SK-N-SH treated with all-trans-retinoic acid at 6 μM for 48 hours (cell line): ENCODE measurements at regions not wholly inside any gene's neighbourhood (a gene's known extent, or its start where the extent isn't known, plus 50 kb on each side); places are given as distances from the start of the nearest gene placed in this dataset.

Source experiments
- ATAC-seq: fragments of 200-7000 bp; cut with Tn5 transposase; 3 replicates; pipeline ENCODE4 v1.9.1; 2020; ENCODE audit warnings: mild to moderate bottlenecking, moderate library complexity
- ARNTL ChIP-seq: fragments of 450-650 bp; formaldehyde crosslinking; IDR thresholded peaks from 2 replicates; pipeline ENCODE4 v1.5.0; 2020; ENCODE audit warnings: low read depth, mild to moderate bottlenecking, moderate library complexity, borderline replicate concordance
- BACH2 ChIP-seq: fragments of 250-450 bp; sonication (Bioruptor Pico); IDR thresholded peaks from 2 replicates; pipeline ENCODE4 v1.9.0; 2021; ENCODE audit warnings: mild to moderate bottlenecking, borderline replicate concordance
- CREB5 ChIP-seq: fragments of 250-450 bp; sonication (Bioruptor Pico); IDR thresholded peaks from 2 replicates; pipeline ENCODE4 v1.5.1; 2020; ENCODE audit warnings: low read depth, mild to moderate bottlenecking, moderate library complexity
- CSDC2 ChIP-seq: fragments of 250-450 bp; sonication (Bioruptor Pico); IDR thresholded peaks from 2 replicates; pipeline ENCODE4 v1.5.0; 2020; ENCODE audit warnings: mild to moderate bottlenecking, moderate library complexity
- ESRRG ChIP-seq: fragments of 250-450 bp; sonication (Bioruptor Pico); IDR thresholded peaks from 2 replicates; pipeline ENCODE4 v1.6.1; 2021; ENCODE audit warnings: mild to moderate bottlenecking
- ISL1 ChIP-seq: fragments of 250-450 bp; sonication (Bioruptor Pico); IDR thresholded peaks from 2 replicates; pipeline ENCODE4 v2.1.2; 2022; ENCODE audit warnings: mild to moderate bottlenecking, moderate library complexity
- PATZ1 ChIP-seq: fragments of 250-450 bp; sonication (Bioruptor Pico); IDR thresholded peaks from 2 replicates; pipeline ENCODE4 v1.8.0; 2020; ENCODE audit warnings: mild to moderate bottlenecking, moderate library complexity, borderline replicate concordance
- POU6F1 ChIP-seq: fragments of 250-450 bp; sonication (Bioruptor Pico); IDR thresholded peaks from 2 replicates; pipeline ENCODE4 v1.8.0; 2021; ENCODE audit warnings: low read depth, mild to moderate bottlenecking, moderate library complexity, borderline replicate concordance
- PPARA ChIP-seq: fragments of 250-450 bp; sonication (Bioruptor Pico); IDR thresholded peaks from 2 replicates; pipeline ENCODE4 v1.5.0; 2020; ENCODE audit warnings: mild to moderate bottlenecking, borderline replicate concordance
- SNAI2 ChIP-seq: fragments of 250-450 bp; sonication (Bioruptor Pico); IDR thresholded peaks from 2 replicates; pipeline ENCODE4 v1.5.0; 2020; ENCODE audit warnings: mild to moderate bottlenecking, moderate library complexity
- TCF4 ChIP-seq: fragments of 250-450 bp; sonication (Bioruptor Pico); IDR thresholded peaks from 2 replicates; pipeline ENCODE4 v1.8.0; 2021; ENCODE audit warnings: mild to moderate bottlenecking, moderate library complexity, borderline replicate concordance
- TSHZ2 ChIP-seq: fragments of 250-450 bp; sonication (Bioruptor Pico); IDR thresholded peaks from 2 replicates; pipeline ENCODE4 v1.5.0; 2020; ENCODE audit warnings: mild to moderate bottlenecking, moderate library complexity
- ZC3H10 ChIP-seq: fragments of 250-450 bp; sonication (Bioruptor Pico); IDR thresholded peaks from 2 replicates; pipeline ENCODE4 v1.5.1; 2021; ENCODE audit warnings: mild to moderate bottlenecking, moderate library complexity
- ZFP30 ChIP-seq: fragments of 450-650 bp; formaldehyde crosslinking; IDR thresholded peaks from 2 replicates; pipeline ENCODE4 v1.5.0; 2022; ENCODE audit warnings: mild to moderate bottlenecking, moderate library complexity
- ZNF565 ChIP-seq: fragments of 450-650 bp; formaldehyde crosslinking; conservative IDR thresholded peaks from 2 replicates; pipeline ENCODE4 v1.5.0; 2020; ENCODE audit warnings: low read depth, mild to moderate bottlenecking, moderate library complexity
- ZNF70 ChIP-seq: fragments of 450-650 bp; formaldehyde crosslinking; IDR thresholded peaks from 2 replicates; pipeline ENCODE4 v1.5.0; 2020; ENCODE audit warnings: mild to moderate bottlenecking, moderate library complexity
- ZNF8 ChIP-seq: fragments of 450-650 bp; formaldehyde crosslinking; IDR thresholded peaks from 2 replicates; pipeline ENCODE4 v1.5.0; 2020; ENCODE audit warnings: mild to moderate bottlenecking, moderate library complexity

- TF ChIP-seq PPARA (no peak), CREB5 (no peak), ZNF565 (CRISPR knock-in tag) (no peak), ISL1 (CRISPR knock-in tag) (no peak), ARNTL (CRISPR knock-in tag) (no peak), TSHZ2 (CRISPR knock-in tag) (no peak), SNAI2 (no peak), PATZ1 (no peak), POU6F1 (CRISPR knock-in tag) (no peak)
- no peak for ATAC-seq
Measured at GRCh38 chr10:130371666-130372065, 235.5 kb downstream of the GLRX3 start.

- ATAC-seq, result no peak
- TF ChIP-seq PATZ1, result no peak
- TF ChIP-seq TCF4 (CRISPR knock-in tag), result no peak
- no peak for TF ChIP-seq TSHZ2 (CRISPR knock-in tag)
- TF ChIP-seq POU6F1 (CRISPR knock-in tag), result no peak
- TF ChIP-seq PPARA, result no peak
- TF ChIP-seq ESRRG, result no peak
- TF ChIP-seq ZFP30 (CRISPR knock-in tag), result no peak
- TF ChIP-seq ZNF565 (CRISPR knock-in tag), result no peak
- no peak for TF ChIP-seq ZNF8 (CRISPR knock-in tag)
- TF ChIP-seq CSDC2 (CRISPR knock-in tag), result no peak
- no peak for TF ChIP-seq ZC3H10 (CRISPR knock-in tag)
- no peak for TF ChIP-seq BACH2
- TF ChIP-seq ZNF70 (CRISPR knock-in tag), result no peak
Measured at GRCh38 chr10:130372222-130372621, 236.0 kb downstream of the GLRX3 start.
